H1 (cell line): ENCODE measurements at regions not wholly inside any gene's neighbourhood (a gene's known extent, or its start where the extent isn't known, plus 50 kb on each side); places are given as distances from the start of the nearest gene placed in this dataset.

Source experiments
- CREB1 ChIP-seq: IDR thresholded peaks from 2 replicates; pipeline ENCODE4 v1.6.1; 2012; ENCODE audit warnings: inconsistent platforms
- EZH2 ChIP-seq: fragments of 200-600 bp; sonication (generic); IDR thresholded peaks from 2 replicates; pipeline ENCODE4 v1.7.1; 2012; ENCODE audit warnings: low read depth, mild to moderate bottlenecking, moderate library complexity, low read length, inconsistent platforms; ENCODE audit not compliant: severe bottlenecking
- RAD21 ChIP-seq, 2 experiments: IDR thresholded peaks in 1 of 2; conservative IDR thresholded peaks in 1 of 2; 2 replicates each; pipeline ENCODE4 v1.6.1; 2011; ENCODE audit warnings: low read depth in 2 of 2, low read length in 2 of 2, improper control_type of control experiment in 1 of 2, inconsistent platforms in 1 of 2, mild to moderate bottlenecking in 1 of 2, moderate library complexity in 1 of 2
- SIX5 ChIP-seq: IDR thresholded peaks from 2 replicates; pipeline ENCODE4 v1.6.1; 2011; ENCODE audit warnings: mild to moderate bottlenecking, low read depth, low read length
- SRF ChIP-seq: IDR thresholded peaks from 2 replicates; pipeline ENCODE4 v1.6.1; 2011; ENCODE audit warnings: mild to moderate bottlenecking, low read depth, low read length, moderate library complexity
- TCF12 ChIP-seq: IDR thresholded peaks from 2 replicates; pipeline ENCODE4 v1.6.1; 2011; ENCODE audit warnings: low read depth, mild to moderate bottlenecking, low read length
- YY1 ChIP-seq: IDR thresholded peaks from 2 replicates; pipeline ENCODE4 v1.6.1; 2011; ENCODE audit warnings: low read depth, mild to moderate bottlenecking, low read length

DNA sequence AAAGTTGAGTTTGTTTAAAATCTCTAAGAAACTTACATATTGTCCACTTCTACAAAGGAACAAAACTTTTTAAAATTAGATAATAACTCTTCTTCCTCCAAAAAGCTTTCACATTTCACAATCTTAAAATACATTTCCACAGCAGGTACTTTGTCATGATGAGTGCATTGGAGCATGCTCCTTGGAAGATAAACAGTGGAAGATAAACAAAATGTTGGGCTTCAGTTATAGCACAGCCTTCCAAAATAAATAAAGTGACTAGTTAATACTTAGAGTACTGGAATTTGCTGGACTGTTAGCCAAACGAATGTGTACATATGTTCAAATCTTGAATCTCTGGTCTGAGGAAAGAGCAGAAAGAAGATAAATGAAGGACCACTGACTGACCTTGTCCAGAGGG, 54.9 kb upstream of the PDE5A start (continued):
- TF ChIP-seq RAD21 (IDR thresholded peaks at IDR 0.05 in 1 of 2, conservative IDR thresholded peaks at IDR 0.05 in 1 of 2; ENCODE audit: low read depth in 2 of 2, low read length in 2 of 2) (no peak), TCF12 (no peak), YY1 (no peak), SRF (no peak), SIX5 (no peak), EZH2 (no peak), CREB1 (no peak)
